ENCODE measurements at regions not wholly inside any gene's neighbourhood (a gene's known extent, or its start where the extent isn't known, plus 50 kb on each side); places are given as distances from the start of the nearest gene placed in this dataset.

- 76 to 92% methylated on average over 1 of the region's 1 CpG for WGBS, 2 donors
- H3K4me1 ChIP-seq, result peaks cover 0 to 13% (median 4%) of the 10 kb centered on the region in 9 donors
Observed at GRCh38 chr7:136087881-136088280, 110.7 kb upstream of the MTPN start.

GRCh38 chr7:136086712-136087111 is 109.6 kb upstream of the MTPN start:
- Histone ChIP-seq H3K27ac (peak overlapping the region in 7 of 10 donors; percentile 35 to 63 (median 52)), H3K9me3 (no peaks in the 10 kb centered on the region), H3K4me1 (peaks cover 0 to 13% (median 4%) of the 10 kb centered on the region in 9 donors), H3K36me3 (no peaks in the 10 kb centered on the region), H3K4me3 (peak overlapping the region in 9 of 10 donors; percentile 10 to 58 (median 52)), H3K27me3 (no peaks in the 10 kb centered on the region)
- 14 to 17% methylated on average over 3 of the region's 3 CpGs for WGBS, 2 donors
- TF ChIP-seq CTCF (IDR thresholded peaks at IDR 0.05), result no peak
- DNase-seq (peak in 1 of 2 donors; percentile 80), ATAC-seq (peak; percentile 98 to 100 (median 100))
- intact Hi-C loops (cut with DNase I), result no loop called here

More at GRCh38 chr7:136087881-136088280, 110.7 kb upstream of the MTPN start:
- intact Hi-C loops (cut with DNase I), result no loop called here
- no peak for ATAC-seq
- H3K27ac ChIP-seq, result no peak overlapping the region
- no peak for TF ChIP-seq CTCF (IDR thresholded peaks at IDR 0.05)
- H3K36me3 ChIP-seq, result no peaks in the 10 kb centered on the region
- H3K9me3 ChIP-seq, result peaks cover 0 to 5% (median 1%) of the 10 kb centered on the region in 11 donors
- DNase-seq, result no peak
- peak overlapping the region in 2 of 10 donors; percentile 54 to 55 for H3K4me3 ChIP-seq
- no peaks in the 10 kb centered on the region for H3K27me3 ChIP-seq

GRCh38 chr7:136079934-136080333 is 102.8 kb upstream of the MTPN start:
- TF ChIP-seq CTCF (IDR thresholded peaks at IDR 0.05), result no peak
- Histone ChIP-seq H3K27me3 (no peaks in the 10 kb centered on the region), H3K4me3 (no peak overlapping the region), H3K9me3 (no peaks in the 10 kb centered on the region), H3K4me1 (peaks cover 0 to 5% (median 0%) of the 10 kb centered on the region in 9 donors), H3K27ac (no peak overlapping the region), H3K36me3 (no peaks in the 10 kb centered on the region)
- 87 to 92% methylated on average over 2 of the region's 2 CpGs for WGBS, 2 donors
- intact Hi-C loops (cut with DNase I), result no loop called here
- DNase-seq (no peak), ATAC-seq (no peak)

GRCh38 chr7:136079478-136079892 is 102.3 kb upstream of the MTPN start:
- H3K9me3 ChIP-seq, result no peaks in the 10 kb centered on the region
- intact Hi-C loops (cut with DNase I), result no loop called here
- no peak overlapping the region for H3K27ac ChIP-seq
- H3K27me3 ChIP-seq, result no peaks in the 10 kb centered on the region
- peaks cover 0 to 5% (median 0%) of the 10 kb centered on the region in 9 donors for H3K4me1 ChIP-seq
- 57 to 64% methylated on average over 4 of the region's 4 CpGs for WGBS, 2 donors
- no peak for TF ChIP-seq CTCF (IDR thresholded peaks at IDR 0.05)
- ATAC-seq (no peak), DNase-seq (no peak)
- H3K36me3 ChIP-seq, result no peaks in the 10 kb centered on the region
- H3K4me3 ChIP-seq, result no peak overlapping the region
